ENCODE measurements at regions not wholly inside any gene's neighbourhood (a gene's known extent, or its start where the extent isn't known, plus 50 kb on each side); places are given as distances from the start of the nearest gene placed in this dataset.
"Not testable (repeated sequence)": the region's sequence is repeated elsewhere in the genome, so short reads cannot be mapped to it uniquely, and the experiment has no call there.

DNA sequence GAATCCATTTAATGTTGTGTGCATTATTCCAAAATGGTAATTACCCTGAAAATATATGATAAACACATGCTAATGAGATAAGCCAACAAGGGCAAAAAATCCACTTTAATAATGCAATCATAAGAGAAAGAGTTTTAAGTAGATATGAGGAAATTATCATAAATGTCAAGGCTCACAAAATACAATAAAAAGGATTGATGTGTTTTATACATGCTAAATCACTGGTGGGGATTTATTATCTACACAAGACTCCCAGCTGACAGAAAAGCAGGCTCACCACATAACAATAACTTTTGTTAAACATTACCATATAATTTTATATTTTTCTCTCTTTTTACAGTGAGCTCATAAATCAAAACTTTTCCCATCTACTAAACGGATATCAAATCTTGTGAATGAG, 306.2 kb upstream of the GRAMD2B start:
- no peak for DNase-seq (ENCODE audit: low read depth)
- TF ChIP-seq, protein P1, sequence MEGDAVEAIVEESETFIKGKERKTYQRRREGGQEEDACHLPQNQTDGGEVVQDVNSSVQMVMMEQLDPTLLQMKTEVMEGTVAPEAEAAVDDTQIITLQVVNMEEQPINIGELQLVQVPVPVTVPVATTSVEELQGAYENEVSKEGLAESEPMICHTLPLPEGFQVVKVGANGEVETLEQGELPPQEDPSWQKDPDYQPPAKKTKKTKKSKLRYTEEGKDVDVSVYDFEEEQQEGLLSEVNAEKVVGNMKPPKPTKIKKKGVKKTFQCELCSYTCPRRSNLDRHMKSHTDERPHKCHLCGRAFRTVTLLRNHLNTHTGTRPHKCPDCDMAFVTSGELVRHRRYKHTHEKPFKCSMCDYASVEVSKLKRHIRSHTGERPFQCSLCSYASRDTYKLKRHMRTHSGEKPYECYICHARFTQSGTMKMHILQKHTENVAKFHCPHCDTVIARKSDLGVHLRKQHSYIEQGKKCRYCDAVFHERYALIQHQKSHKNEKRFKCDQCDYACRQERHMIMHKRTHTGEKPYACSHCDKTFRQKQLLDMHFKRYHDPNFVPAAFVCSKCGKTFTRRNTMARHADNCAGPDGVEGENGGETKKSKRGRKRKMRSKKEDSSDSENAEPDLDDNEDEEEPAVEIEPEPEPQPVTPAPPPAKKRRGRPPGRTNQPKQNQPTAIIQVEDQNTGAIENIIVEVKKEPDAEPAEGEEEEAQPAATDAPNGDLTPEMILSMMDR (IDR thresholded peaks at IDR 0.05; ENCODE audit: low read length, missing control alignments): no peak
- H3K4me3 ChIP-seq (replicated peaks; ENCODE audit: low read depth, low read length): no peak overlapping the region

DNA sequence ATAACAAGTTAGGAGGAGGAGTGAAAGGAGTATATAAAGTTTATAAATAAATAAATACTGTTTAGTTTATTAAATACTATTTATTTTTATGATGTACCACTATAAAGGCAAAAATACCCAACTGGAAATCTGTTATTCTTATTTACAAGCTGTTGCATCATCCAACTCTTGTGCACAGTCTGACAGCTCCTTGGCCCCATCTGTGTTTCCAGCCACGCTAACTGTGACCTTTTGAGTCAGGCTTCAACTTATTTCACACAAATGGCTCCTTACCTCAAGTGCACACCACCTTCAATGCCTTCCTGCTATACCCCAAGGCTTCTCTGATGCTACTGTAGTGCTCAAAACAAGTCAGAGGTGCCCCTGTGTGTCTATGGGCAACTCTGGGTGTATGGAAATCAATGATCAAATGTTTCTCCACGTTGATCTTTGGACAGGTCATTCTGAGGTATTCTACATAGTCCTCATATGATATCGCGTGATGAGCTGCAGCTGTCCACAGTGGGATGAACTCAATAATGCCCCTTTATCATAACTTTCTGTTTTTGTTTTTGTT, 303.2 kb upstream of the GRAMD2B start:
- TF ChIP-seq, protein P1 (IDR thresholded peaks at IDR 0.05; ENCODE audit: low read length, missing control alignments): no peak
- peak; percentile 61 for DNase-seq (ENCODE audit: low read depth)
- H3K4me3 ChIP-seq (replicated peaks; ENCODE audit: low read depth, low read length): no peak overlapping the region

DNA sequence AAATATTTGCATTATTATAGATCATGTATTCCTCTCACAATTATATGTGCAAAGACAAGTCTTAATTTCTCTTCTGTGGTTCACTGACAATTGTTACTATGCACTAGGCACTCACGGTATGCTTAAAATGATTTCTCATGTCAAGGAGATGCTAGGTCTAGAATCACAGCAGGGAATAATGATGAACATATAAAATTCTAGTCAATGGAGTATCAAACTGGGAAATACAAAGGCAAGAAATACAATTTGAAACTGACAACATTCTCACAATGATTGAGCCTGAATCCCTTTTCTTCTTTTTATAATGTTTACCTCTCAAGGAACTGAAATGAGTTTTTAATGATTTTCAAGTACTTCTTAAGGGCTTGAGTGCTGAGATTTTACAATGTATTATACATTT, 302.3 kb upstream of the GRAMD2B start:
- TF ChIP-seq, protein P1 (IDR thresholded peaks at IDR 0.05; ENCODE audit: low read length, missing control alignments): no peak
- no peak overlapping the region for H3K4me3 ChIP-seq (replicated peaks; ENCODE audit: low read depth, low read length)
- DNase-seq (ENCODE audit: low read depth): no peak

DNA sequence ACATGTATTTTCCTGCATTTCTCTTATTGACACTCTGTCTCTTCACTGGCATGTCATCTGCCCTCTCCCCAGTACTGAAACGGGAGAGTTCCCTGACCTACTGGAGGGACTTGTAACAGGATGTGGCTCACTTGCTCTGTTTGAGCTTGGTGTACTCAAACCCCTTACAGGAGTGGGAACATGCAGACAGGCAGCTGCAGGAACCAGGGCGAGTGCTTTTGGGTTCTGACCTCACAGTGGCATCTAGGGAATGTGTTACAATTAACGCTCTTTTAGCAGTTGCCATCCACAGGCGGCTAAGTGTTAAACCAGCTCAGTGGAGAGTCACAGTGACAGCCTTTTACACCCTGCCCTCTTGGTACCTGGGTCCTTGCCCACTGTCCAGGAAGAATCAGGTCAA, 300.3 kb upstream of the GRAMD2B start:
- no peak overlapping the region for H3K4me3 ChIP-seq (replicated peaks; ENCODE audit: low read depth, low read length)
- TF ChIP-seq, protein P1 (IDR thresholded peaks at IDR 0.05; ENCODE audit: low read length, missing control alignments): no peak
- no peak for DNase-seq (ENCODE audit: low read depth)

DNA sequence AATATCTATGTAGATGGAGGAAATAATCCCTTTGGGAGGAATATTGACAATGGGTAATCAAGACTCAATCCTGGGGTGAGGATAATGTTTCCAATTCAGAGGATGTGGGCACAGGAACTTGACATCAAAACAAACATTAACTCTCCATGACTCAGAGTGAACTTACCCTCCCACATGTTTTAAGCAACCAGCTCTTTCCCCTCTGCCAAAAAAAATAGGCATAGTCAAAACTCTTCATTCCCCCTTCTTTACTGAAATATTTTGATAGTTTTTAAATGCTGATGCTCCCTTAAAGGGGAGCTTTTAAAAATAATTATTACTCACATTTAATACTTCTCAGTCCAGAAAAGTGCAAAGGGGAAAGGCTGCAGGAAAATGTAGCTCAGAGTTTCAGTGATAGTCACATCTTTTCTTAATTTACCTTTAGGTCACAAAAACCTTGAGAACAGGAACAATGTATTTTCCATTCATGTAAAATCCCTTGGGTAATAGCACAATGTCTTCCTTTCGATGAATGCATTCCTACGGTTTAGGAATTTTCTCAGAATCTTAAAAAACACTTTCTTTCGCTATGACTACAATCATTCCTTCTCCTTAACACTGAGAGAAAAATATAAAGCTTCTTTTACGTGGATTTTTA, 298.4 kb upstream of the GRAMD2B start:
- no peak overlapping the region for H3K4me3 ChIP-seq (replicated peaks; ENCODE audit: low read depth, low read length)
- peak; percentile 76 for DNase-seq (ENCODE audit: low read depth)
- TF ChIP-seq, protein P1 (IDR thresholded peaks at IDR 0.05; ENCODE audit: low read length, missing control alignments): no peak

DNA sequence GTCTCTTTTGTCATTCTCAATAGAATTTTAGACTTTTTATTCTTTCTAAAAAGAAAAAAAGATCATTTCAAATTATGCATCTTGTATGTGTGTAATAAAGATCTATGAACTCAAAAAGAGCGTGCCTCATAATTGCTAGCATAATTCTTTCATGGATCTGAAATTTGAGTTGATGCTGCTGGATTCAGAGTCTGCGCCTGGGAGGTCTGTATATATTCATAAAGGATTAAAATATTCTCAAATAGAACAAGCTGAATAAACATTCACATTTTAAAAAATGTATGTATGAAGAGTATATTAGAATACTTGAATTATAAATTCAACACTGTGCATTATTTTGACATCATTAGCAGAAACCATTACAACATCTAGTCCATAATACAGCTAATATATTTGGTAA, 297.8 kb upstream of the GRAMD2B start:
- no peak for DNase-seq (ENCODE audit: low read depth)
- TF ChIP-seq, protein P1 (IDR thresholded peaks at IDR 0.05; ENCODE audit: low read length, missing control alignments): no peak
- H3K4me3 ChIP-seq (replicated peaks; ENCODE audit: low read depth, low read length): no peak overlapping the region

DNA sequence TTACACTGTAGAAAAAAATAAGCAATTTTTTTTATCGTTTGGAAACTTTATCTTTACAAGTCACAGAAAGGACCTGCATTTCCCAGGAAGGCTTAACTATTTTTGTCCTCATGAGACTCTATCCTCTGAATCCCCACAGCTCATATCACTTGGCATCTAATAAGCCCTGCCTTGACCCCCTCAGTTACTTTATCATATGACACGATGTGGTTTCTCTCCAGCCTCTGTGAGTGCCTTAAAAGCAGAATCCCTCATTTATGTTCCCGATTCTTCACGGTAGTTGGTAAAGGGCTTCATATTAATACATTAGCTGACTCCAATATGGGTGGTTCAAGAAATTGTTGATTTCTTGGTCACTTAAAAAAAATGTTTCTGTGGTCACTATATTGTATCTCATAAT, 296.6 kb upstream of the GRAMD2B start:
- no peak overlapping the region for H3K4me3 ChIP-seq (replicated peaks; ENCODE audit: low read depth, low read length)
- TF ChIP-seq, protein P1 (IDR thresholded peaks at IDR 0.05; ENCODE audit: low read length, missing control alignments): no peak
- DNase-seq (ENCODE audit: low read depth): no peak

DNA sequence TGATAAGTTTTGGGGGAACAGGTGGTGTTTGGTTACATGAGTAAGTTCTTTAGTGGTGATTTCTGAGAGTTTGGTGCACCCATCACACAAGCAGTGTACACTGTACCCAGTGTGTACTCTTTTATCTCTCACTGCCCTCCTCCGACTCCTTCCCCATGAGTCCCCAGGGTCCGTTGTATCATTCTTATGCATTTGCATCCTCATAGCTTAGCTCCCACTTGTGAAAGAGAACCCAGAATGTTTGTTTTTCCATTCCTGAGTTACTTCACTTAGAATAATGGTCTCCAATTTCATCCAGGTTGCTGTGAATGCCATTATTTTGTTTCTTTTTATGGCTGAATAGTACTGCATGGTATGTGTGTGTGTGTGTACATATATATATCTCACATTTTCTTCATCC, 295.8 kb upstream of the GRAMD2B start:
- not testable (repeated sequence) for DNase-seq (ENCODE audit: low read depth); H3K4me3 ChIP-seq (replicated peaks; ENCODE audit: low read depth, low read length)
